ENCODE measurements at regions not wholly inside any gene's neighbourhood (a gene's known extent, or its start where the extent isn't known, plus 50 kb on each side); places are given as distances from the start of the nearest gene placed in this dataset.

DNA sequence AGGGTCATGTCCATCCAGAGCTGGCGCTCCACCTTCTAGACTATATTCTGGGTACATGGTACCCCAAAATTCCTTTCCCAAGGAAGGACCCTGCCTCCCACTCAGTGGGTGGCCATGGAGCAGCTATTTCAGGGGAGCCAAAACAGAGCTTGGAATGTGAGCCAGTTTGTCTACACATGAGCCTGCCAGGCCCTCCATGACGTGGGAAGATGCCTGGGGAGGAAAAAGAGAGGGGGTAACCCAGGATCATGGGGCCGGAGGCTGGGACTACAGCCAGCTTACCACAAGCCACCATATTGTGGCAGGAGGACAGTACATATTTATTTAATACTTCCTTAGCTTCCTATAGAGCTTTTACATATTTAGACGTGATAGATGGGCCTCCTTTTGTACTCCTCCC, 414.7 kb upstream of the TNP1 start (continued):
- TF ChIP-seq REST (IDR thresholded peaks at IDR 0.05; ENCODE audit: low read depth, low read length) (no peak), SRF (IDR thresholded peaks at IDR 0.05; ENCODE audit: low read depth in 2 of 2, low read length in 2 of 2) (no peak), CREB1 (IDR thresholded peaks at IDR 0.05; ENCODE audit: low read depth) (no peak), ZNF592 (IDR thresholded peaks at IDR 0.05) (no peak)

DNA sequence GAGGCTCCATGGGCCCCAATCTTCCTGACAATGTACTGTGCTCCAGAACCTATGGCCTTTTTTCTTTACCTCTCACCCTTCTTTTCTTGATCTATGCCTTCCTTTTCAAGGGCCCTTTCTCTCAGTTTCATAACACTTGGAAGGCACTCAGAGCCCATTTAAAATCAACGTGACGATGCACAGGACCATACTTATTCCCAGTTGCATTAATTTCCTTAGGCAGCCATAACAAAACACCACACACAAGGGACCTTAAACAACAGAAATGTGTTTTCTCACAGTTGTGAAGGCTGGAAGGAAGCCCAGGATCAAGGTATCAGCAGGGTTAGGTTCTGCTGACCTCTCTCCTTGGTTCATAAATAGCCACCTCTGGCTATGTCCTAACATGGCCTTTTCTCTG, 414.0 kb upstream of the TNP1 start:
- FAIRE-seq (no peak), ATAC-seq (no peak), DNase-seq (ENCODE audit: low read depth, low spot score) (no peak)
- ChIA-PET SMC1A (ENCODE audit: uncharacterized antibody, unreplicated experiment) (no interaction called here), RAD21 (ENCODE audit: unreplicated experiment) (no interaction called here), POLR2A (no interaction called here), CTCF (no interaction called here)
- no peaks in the 10 kb centered on the region for H4K20me1 ChIP-seq (ENCODE audit: control insufficient read depth, insufficient read depth)
- intact Hi-C loops (cut with micrococcal nuclease; ENCODE audit: unreplicated experiment): no loop called here
- no peak overlapping the region for H3K4me2 ChIP-seq (ENCODE audit: control insufficient read depth, insufficient read depth)
- no peaks in the 10 kb centered on the region; a peak in 1 of 4 replicates for H3K27me3 ChIP-seq (replicated peaks in 1 of 2; ENCODE audit: control insufficient read depth in 2 of 2, insufficient read depth in 2 of 2, low read length in 1 of 2)
- H3K4me3 ChIP-seq: no peak overlapping the region
- no peak overlapping the region for H3K27ac ChIP-seq (ENCODE audit: control insufficient read depth, insufficient read depth)
- no peaks in the 10 kb centered on the region; the same call in 2 of the 3 replicates for H3K9me3 ChIP-seq (replicated peaks; ENCODE audit: control insufficient read depth, insufficient read depth, low read length)
- BruUV-seq (replicated peaks): no TSS peak
- no peak overlapping the region for H2AFZ ChIP-seq (ENCODE audit: control insufficient read depth, low read depth, low read length)
- WGBS (ENCODE audit: insufficient coverage, insufficient replicate concordance, low lambda C conversion rate, missing lambda C conversion rate): 4% methylated on average over 2 of the region's 2 CpGs
- in situ Hi-C loops (cut with MboI): no loop called here
- no peaks in the 10 kb centered on the region for H3K79me2 ChIP-seq (ENCODE audit: control insufficient read depth, insufficient read depth, low read length)
- no peak overlapping the region for H3K9ac ChIP-seq (ENCODE audit: control insufficient read depth, insufficient read depth, low read length)
- no peaks in the 10 kb centered on the region for H3K36me3 ChIP-seq (ENCODE audit: control insufficient read depth in 2 of 2, insufficient read depth in 2 of 2, low read length in 1 of 2)
- no peaks in the 10 kb centered on the region for H3K4me1 ChIP-seq (ENCODE audit: control insufficient read depth, insufficient read depth, low read length)
- TF ChIP-seq, protein P1, sequence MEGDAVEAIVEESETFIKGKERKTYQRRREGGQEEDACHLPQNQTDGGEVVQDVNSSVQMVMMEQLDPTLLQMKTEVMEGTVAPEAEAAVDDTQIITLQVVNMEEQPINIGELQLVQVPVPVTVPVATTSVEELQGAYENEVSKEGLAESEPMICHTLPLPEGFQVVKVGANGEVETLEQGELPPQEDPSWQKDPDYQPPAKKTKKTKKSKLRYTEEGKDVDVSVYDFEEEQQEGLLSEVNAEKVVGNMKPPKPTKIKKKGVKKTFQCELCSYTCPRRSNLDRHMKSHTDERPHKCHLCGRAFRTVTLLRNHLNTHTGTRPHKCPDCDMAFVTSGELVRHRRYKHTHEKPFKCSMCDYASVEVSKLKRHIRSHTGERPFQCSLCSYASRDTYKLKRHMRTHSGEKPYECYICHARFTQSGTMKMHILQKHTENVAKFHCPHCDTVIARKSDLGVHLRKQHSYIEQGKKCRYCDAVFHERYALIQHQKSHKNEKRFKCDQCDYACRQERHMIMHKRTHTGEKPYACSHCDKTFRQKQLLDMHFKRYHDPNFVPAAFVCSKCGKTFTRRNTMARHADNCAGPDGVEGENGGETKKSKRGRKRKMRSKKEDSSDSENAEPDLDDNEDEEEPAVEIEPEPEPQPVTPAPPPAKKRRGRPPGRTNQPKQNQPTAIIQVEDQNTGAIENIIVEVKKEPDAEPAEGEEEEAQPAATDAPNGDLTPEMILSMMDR (IDR thresholded peaks at IDR 0.05 in 2 of 3, conservative IDR thresholded peaks at IDR 0.05 in 1 of 3; ENCODE audit: control insufficient read depth in 2 of 3, extremely low read depth in 1 of 3, insufficient read depth in 1 of 3, low read depth in 3 of 3, low read length in 3 of 3): no peak
- TF ChIP-seq CREM (IDR thresholded peaks at IDR 0.05; ENCODE audit: low read depth) (no peak), SMC3 (IDR thresholded peaks at IDR 0.05; ENCODE audit: borderline replicate concordance, low read length) (no peak), EP300 (IDR thresholded peaks at IDR 0.05; ENCODE audit: borderline replicate concordance in 1 of 2, control insufficient read depth in 1 of 2, low read depth in 2 of 2, low read length in 2 of 2) (no peak), SUZ12 (IDR thresholded peaks at IDR 0.05; ENCODE audit: unreplicated experiment) (no peak), NFIC (IDR thresholded peaks at IDR 0.05; ENCODE audit: low read depth, low read length) (no peak), TBL1XR1 (IDR thresholded peaks at IDR 0.05; ENCODE audit: low read depth, low read length) (no peak), ZNF207 (IDR thresholded peaks at IDR 0.05; ENCODE audit: borderline replicate concordance) (no peak), CBX5 (IDR thresholded peaks at IDR 0.05; ENCODE audit: low read depth) (no peak), PAX8 (IDR thresholded peaks at IDR 0.05) (no peak), CBFB (IDR thresholded peaks at IDR 0.05; ENCODE audit: low read depth) (no peak)

Data from GM12878 (cell line).